ENCODE measurements at regions not wholly inside any gene's neighbourhood (a gene's known extent, or its start where the extent isn't known, plus 50 kb on each side); places are given as distances from the start of the nearest gene placed in this dataset.

- no peaks in the 10 kb centered on the region for H3K36me3 Mint-ChIP-seq
- DNase-seq (ENCODE audit: extremely low spot score, unreplicated experiment): no peak
- H3K9me3 Mint-ChIP-seq: peaks cover under 1% of the 10 kb centered on the region
- peak overlapping the region; percentile 52 for H3K4me3 Mint-ChIP-seq
- H3K4me1 Mint-ChIP-seq (ENCODE audit: unreplicated experiment): peaks cover 42% of the 10 kb centered on the region
- peak overlapping the region; percentile 59 for H3K27ac Mint-ChIP-seq
- H3K27me3 Mint-ChIP-seq: peaks cover 23% of the 10 kb centered on the region
- TF ChIP-seq CTCF (conservative IDR thresholded peaks at IDR 0.05): no peak
These were observed 272.7 kb downstream of the GFRA1 start for GRCh38 chr10:116000151-116000842.
